PFSK-1 (cell line): ENCODE measurements at regions not wholly inside any gene's neighbourhood (a gene's known extent, or its start where the extent isn't known, plus 50 kb on each side); places are given as distances from the start of the nearest gene placed in this dataset.

Experiments
- FOXP2 ChIP-seq: optimal IDR thresholded peaks from 2 replicates; pipeline ENCODE3; 2011; ENCODE audit warnings: borderline replicate concordance, control low read depth, inconsistent platforms; ENCODE audit not compliant: insufficient read depth; ENCODE audit errors: extremely low read length, extremely low read depth
- POLR2AphosphoS5 ChIP-seq: IDR thresholded peaks from 2 replicates; pipeline ENCODE4 v1.6.1; 2012; ENCODE audit warnings: low read depth, mild to moderate bottlenecking, control low read depth, low read length, moderate library complexity
- REST ChIP-seq, 2 experiments: IDR thresholded peaks; 2 replicates each; pipeline versions ENCODE4 v1.6.1 to v1.8.0; 2011 to 2012; ENCODE audit warnings: low read depth in 2 of 2, low read length in 2 of 2, control low read depth in 1 of 2, inconsistent platforms in 1 of 2, mild to moderate bottlenecking in 1 of 2, moderate library complexity in 1 of 2; ENCODE audit not compliant: insufficient read depth in 1 of 2
- SIN3A ChIP-seq: IDR thresholded peaks from 2 replicates; pipeline ENCODE4 v1.6.1; 2012; ENCODE audit warnings: mild to moderate bottlenecking, low read length, moderate library complexity, borderline replicate concordance; ENCODE audit not compliant: insufficient read depth
- TAF1 ChIP-seq: IDR thresholded peaks from 2 replicates; pipeline ENCODE4 v1.6.1; 2012; ENCODE audit warnings: low read length, control low read depth, borderline replicate concordance; ENCODE audit not compliant: insufficient read depth

GRCh38 chr12:89787763-89788162 lies 79.1 kb upstream of the ATP2B1 start:
- TF ChIP-seq FOXP2 (no peak), SIN3A (no peak), TAF1 (no peak), REST (IDR thresholded peaks at IDR 0.05; ENCODE audit: insufficient read depth in 1 of 2, low read depth in 2 of 2, low read length in 2 of 2) (no peak), POLR2AphosphoS5 (no peak)

- TF ChIP-seq TAF1 (no peak), SIN3A (no peak), REST (IDR thresholded peaks at IDR 0.05; ENCODE audit: insufficient read depth in 1 of 2, low read depth in 2 of 2, low read length in 2 of 2) (no peak), POLR2AphosphoS5 (no peak), FOXP2 (no peak)
Measured at GRCh38 chr12:89786177-89786810, 77.7 kb upstream of the ATP2B1 start.

GRCh38 chr12:89783359-89784060 lies 74.9 kb upstream of the ATP2B1 start:
- TF ChIP-seq TAF1, result no peak
- no peak for TF ChIP-seq REST (IDR thresholded peaks at IDR 0.05; ENCODE audit: insufficient read depth in 1 of 2, low read depth in 2 of 2, low read length in 2 of 2)
- no peak for TF ChIP-seq FOXP2
- TF ChIP-seq POLR2AphosphoS5, result no peak
- no peak for TF ChIP-seq SIN3A

GRCh38 chr12:89782807-89783206 lies 74.2 kb upstream of the ATP2B1 start:
- TF ChIP-seq TAF1 (no peak), SIN3A (no peak), REST (IDR thresholded peaks at IDR 0.05; ENCODE audit: insufficient read depth in 1 of 2, low read depth in 2 of 2, low read length in 2 of 2) (no peak), FOXP2 (no peak), POLR2AphosphoS5 (no peak)
